IMR-90 (cell line): ENCODE measurements at regions not wholly inside any gene's neighbourhood (a gene's known extent, or its start where the extent isn't known, plus 50 kb on each side); places are given as distances from the start of the nearest gene placed in this dataset.

Experiments
- ATAC-seq: fragments of 200-7000 bp; cut with Tn5 transposase; 2 replicates; pipeline ENCODE4 v1.9.1; 2020; ENCODE audit warnings: low read depth, mild to moderate bottlenecking, moderate library complexity
- BruUV-seq: library from RNA; stranded (reverse); fragments of 400-500 nt; replicated peaks from 2 replicates; lab custom pipeline; 2021; lab: Mats Ljungman, UMichigan
- CTCF ChIA-PET: fragments of 300-600 bp; formaldehyde crosslinking; extraction: SDS; loops from one replicate; lab custom pipeline; 2021; ENCODE audit warnings: antibody characterized with exemption; lab: Yijun Ruan, JAX
- POLR2A ChIA-PET: fragments of 300-600 bp; sonication (Branson Sonifier 250); formaldehyde crosslinking; loops from one replicate; lab custom pipeline; 2022; ENCODE audit warnings: antibody characterized with exemption; ENCODE audit not compliant: unreplicated experiment; lab: Charles Lee
- DNase-seq: peaks from one replicate; pipeline ENCODE4 v3.0.0; 2013
- H2AFZ ChIP-seq: replicated peaks from 2 replicates; pipeline ENCODE3; 2013; ENCODE audit warnings: low read length, mild to moderate bottlenecking; ENCODE audit not compliant: poor library complexity
- H2AK5ac ChIP-seq: 2 replicates; pipeline ENCODE4 v1.6.1; 2013; ENCODE audit warnings: low read depth, low read length, inconsistent platforms
- H2AK9ac ChIP-seq: replicated peaks from 2 replicates; pipeline ENCODE3; 2013; ENCODE audit warnings: mild to moderate bottlenecking, low read depth, low read length, moderate library complexity; ENCODE audit not compliant: poor library complexity
- H2BK120ac ChIP-seq: 2 replicates; pipeline ENCODE4 v1.6.1; 2013; ENCODE audit warnings: low read depth, low read length, inconsistent platforms
- H2BK15ac ChIP-seq: 3 replicates; pipeline ENCODE4 v1.6.1; 2013; ENCODE audit warnings: low read depth, low read length, inconsistent platforms
- H2BK20ac ChIP-seq: 2 replicates; pipeline ENCODE4 v1.6.1; 2013; ENCODE audit warnings: low read depth, mild to moderate bottlenecking, inconsistent platforms, low read length, moderate library complexity
- H2BK5ac ChIP-seq: 2 replicates; pipeline ENCODE4 v1.6.1; 2013; ENCODE audit warnings: mild to moderate bottlenecking, low read depth, low read length, inconsistent platforms; ENCODE audit not compliant: poor library complexity, severe bottlenecking
- H3K14ac ChIP-seq: replicated peaks from 2 replicates; pipeline ENCODE4 v1.6.1; 2013; ENCODE audit warnings: low read depth, low read length, inconsistent platforms
- H3K18ac ChIP-seq: 2 replicates; pipeline ENCODE4 v1.6.1; 2013; ENCODE audit warnings: low read depth, low read length, control low read depth
- H3K23ac ChIP-seq: 2 replicates; pipeline ENCODE4 v1.6.1; 2013; ENCODE audit warnings: low read depth, low read length, inconsistent platforms
- H3K27ac ChIP-seq: 2 replicates; pipeline ENCODE4 v1.5.1; 2013; ENCODE audit warnings: mild to moderate bottlenecking, control low read depth, low read length; ENCODE audit not compliant: insufficient read depth
- H3K27me3 ChIP-seq: 2 replicates; pipeline ENCODE4 v1.6.1; 2013; ENCODE audit warnings: low read length; ENCODE audit not compliant: control insufficient read depth, insufficient read depth
- H3K36me3 ChIP-seq: 2 replicates; pipeline ENCODE4 v1.6.1; 2013; ENCODE audit warnings: low read length, mixed read lengths; ENCODE audit not compliant: control insufficient read depth, insufficient read depth
- H3K4ac ChIP-seq: 2 replicates; pipeline ENCODE4 v1.6.1; 2013; ENCODE audit warnings: low read depth, low read length, inconsistent platforms
- H3K4me1 ChIP-seq: 2 replicates; pipeline ENCODE4 v1.6.1; 2013; ENCODE audit warnings: low read length, mixed read lengths; ENCODE audit not compliant: control insufficient read depth, insufficient read depth
- H3K4me2 ChIP-seq: 2 replicates; pipeline ENCODE4 v1.6.1; 2013; ENCODE audit warnings: low read depth, mild to moderate bottlenecking, control low read depth, low read length, moderate library complexity
- H3K4me3 ChIP-seq: 2 replicates; pipeline ENCODE4 v1.5.1; 2013; ENCODE audit warnings: low read depth, mild to moderate bottlenecking, control low read depth, low read length, moderate library complexity; ENCODE audit not compliant: insufficient read depth
- H3K56ac ChIP-seq: 2 replicates; pipeline ENCODE4 v1.6.1; 2013; ENCODE audit warnings: low read length, inconsistent platforms; ENCODE audit not compliant: insufficient read depth; ENCODE audit errors: extremely low read depth
- H3K79me1 ChIP-seq, 2 experiments: 2 replicates each; pipeline ENCODE4 v1.6.1; 2013; ENCODE audit warnings: low read length in 2 of 2, inconsistent platforms in 1 of 2, low read depth in 1 of 2
- H3K9ac ChIP-seq: 2 replicates; pipeline ENCODE4 v1.6.1; 2013; ENCODE audit warnings: low read depth, low read length, control low read depth
- H3K9me1 ChIP-seq: 2 replicates; pipeline ENCODE4 v1.6.1; 2013; ENCODE audit warnings: low read length, inconsistent platforms; ENCODE audit not compliant: insufficient read depth
- H3K9me3 ChIP-seq: 2 replicates; pipeline ENCODE4 v1.6.1; 2013; ENCODE audit warnings: low read length; ENCODE audit not compliant: control insufficient read depth, insufficient read depth
- H4K20me1 ChIP-seq: 2 replicates; pipeline ENCODE4 v1.6.1; 2013; ENCODE audit warnings: low read length, inconsistent platforms; ENCODE audit not compliant: insufficient read depth
- H4K5ac ChIP-seq: 2 replicates; pipeline ENCODE4 v1.6.1; 2013; ENCODE audit warnings: mild to moderate bottlenecking, low read depth, low read length, control low read depth
- H4K8ac ChIP-seq, 2 experiments: 2 replicates each; pipeline ENCODE4 v1.6.1; 2013; ENCODE audit warnings: low read depth in 2 of 2, low read length in 2 of 2, control low read depth in 1 of 2, inconsistent platforms in 1 of 2
- H4K91ac ChIP-seq: 2 replicates; pipeline ENCODE4 v1.6.1; 2013; ENCODE audit warnings: low read depth, low read length, inconsistent platforms; ENCODE audit not compliant: insufficient read depth
- MAFK ChIP-seq: IDR thresholded peaks from 2 replicates; pipeline ENCODE4 v1.6.1; 2012; ENCODE audit warnings: low read depth, low read length, improper control_type of control experiment
- MXI1 ChIP-seq: IDR thresholded peaks from 2 replicates; pipeline ENCODE4 v1.6.1; 2012; ENCODE audit warnings: low read depth, mild to moderate bottlenecking, low read length, moderate library complexity, borderline replicate concordance
- RFX5 ChIP-seq: IDR thresholded peaks from 2 replicates; pipeline ENCODE4 v1.8.0; 2012; ENCODE audit warnings: low read depth, mild to moderate bottlenecking, low read length, moderate library complexity
- WGBS, 2 experiments: methylation state at CpG; one replicate each; pipeline versions ENCODE4 v1.1.5 to v1.1.7; 2013; ENCODE audit warnings: missing lambda C conversion rate in 2 of 2; ENCODE audit not compliant: insufficient read length in 1 of 2; ENCODE audit errors: extremely low coverage in 2 of 2; 5-methylcytosine and 5-hydroxymethylcytosine counted together
- dilution Hi-C: fragments of 300-500 bp; cut with HindIII; formaldehyde crosslinking; loops from one replicate; pipeline ENCODE4 v1.14.3; 2018; ENCODE audit warnings: low sequenced_read_pairs; ENCODE audit not compliant: unreplicated experiment
- in situ Hi-C: fragments of 300-500 bp; cut with MboI; formaldehyde crosslinking; loops from 3 replicates; pipeline ENCODE4 v1.14.3; 2019; ENCODE audit warnings: low sequenced_read_pairs, inconsistent platforms, mixed read lengths
- intact Hi-C: fragments of 100-400 bp; cut with micrococcal nuclease; formaldehyde crosslinking; loops from 2 replicates; pipeline ENCODE4 v1.10.0; 2022

DNA sequence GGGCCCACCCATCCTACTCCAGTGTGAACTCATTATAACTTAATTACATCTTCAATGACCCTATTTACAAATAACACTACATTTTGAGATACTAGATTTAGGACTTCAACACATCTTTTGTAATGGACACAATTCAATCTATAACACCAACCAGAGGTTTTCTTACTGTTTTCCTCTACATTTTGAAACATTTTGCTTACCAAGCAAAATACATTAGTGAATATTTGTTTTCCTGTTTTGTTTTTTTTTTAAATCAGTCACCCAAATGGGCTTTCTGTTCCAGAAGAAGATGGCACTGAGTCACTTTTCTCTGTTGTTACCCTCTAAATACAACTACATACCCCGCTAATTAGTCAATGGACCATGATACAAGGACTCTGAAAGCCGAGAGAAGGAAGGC lies 69.2 kb upstream of the PRNP start:
- Histone ChIP-seq H2BK15ac (no peak overlapping the region), H3K18ac (no peak overlapping the region), H3K4me3 (no peak overlapping the region), H3K4me1 (no peaks in the 10 kb centered on the region; the same call in 1 of the 2 replicates), H4K20me1 (no peaks in the 10 kb centered on the region), H3K9me1 (no peaks in the 10 kb centered on the region), H3K14ac (no peak overlapping the region), H3K4me2 (no peak overlapping the region), H4K5ac (no peak overlapping the region), H2BK20ac (no peak overlapping the region), H3K79me1 (no peaks in the 10 kb centered on the region), H3K4ac (no peak overlapping the region), H3K23ac (no peak overlapping the region), H3K36me3 (no peaks in the 10 kb centered on the region), H3K9ac (no peak overlapping the region), H3K27ac (no peak overlapping the region), H4K8ac (no peak overlapping the region), H2AK9ac (no peak overlapping the region), H3K27me3 (peaks cover 11% of the 10 kb centered on the region), H3K56ac (no peak overlapping the region), H2BK120ac (no peak overlapping the region), H2BK5ac (no peak overlapping the region), H3K9me3 (peaks cover under 1% of the 10 kb centered on the region; the same call in 1 of the 2 replicates), H2AFZ (no peak overlapping the region), H4K91ac (no peak overlapping the region), H2AK5ac (no peak overlapping the region)
- DNase-seq: no peak
- intact Hi-C loops: no loop called here
- BruUV-seq: no TSS peak
- in situ Hi-C loops: loop anchor here (25.0 kb wide), 1 partner anchor 345 kb away; no protein-coding TSS in a partner anchor
- ChIA-PET POLR2A (no interaction called here), CTCF (no interaction called here)
- TF ChIP-seq MXI1 (no peak), RFX5 (no peak), MAFK (peak; percentile 86)
- no peak for ATAC-seq
- WGBS, 2 experiments: no CpG with 5 or more reads among the region's 2 CpGs
- dilution Hi-C loops: no loop called here
